BJ (cell line): ENCODE measurements at regions not wholly inside any gene's neighbourhood (a gene's known extent, or its start where the extent isn't known, plus 50 kb on each side); places are given as distances from the start of the nearest gene placed in this dataset.

Source experiments
- CTCF ChIA-PET: fragments of 350-600 bp; formaldehyde crosslinking; extraction: SDS; loops from one replicate; lab custom pipeline; 2021; ENCODE audit warnings: antibody characterized with exemption, inconsistent platforms; lab: Yijun Ruan, JAX
- POLR2A ChIA-PET: fragments of 300-600 bp; sonication (Branson Sonifier 250); formaldehyde crosslinking; extraction: SDS; loops from one replicate; lab custom pipeline; 2021; ENCODE audit warnings: antibody characterized with exemption; lab: Charles Lee
- DNase-seq: peaks from one replicate; pipeline ENCODE4 v3.0.0-alpha.2; 2011; ENCODE audit warnings: low read depth
- H3K27me3 ChIP-seq: 2 replicates; pipeline ENCODE4 v1.6.0; 2011; ENCODE audit warnings: low read length; ENCODE audit not compliant: control insufficient read depth, insufficient read depth
- H3K36me3 ChIP-seq: 2 replicates; pipeline ENCODE4 v1.5.1; 2011; ENCODE audit warnings: low read length; ENCODE audit not compliant: control insufficient read depth, insufficient read depth
- H3K4me3 ChIP-seq: 2 replicates; pipeline ENCODE4 v1.5.1; 2011; ENCODE audit warnings: low read depth, mild to moderate bottlenecking, control low read depth, low read length
- CTCF ChIP-seq: IDR thresholded peaks from 2 replicates; pipeline ENCODE4 v1.5.1; 2011; ENCODE audit warnings: low read depth, mild to moderate bottlenecking, control low read depth, inconsistent platforms, low read length, moderate library complexity; ENCODE audit not compliant: insufficient read depth

- TF ChIP-seq CTCF = no peak
- ChIA-PET CTCF (no interaction called here), POLR2A (interaction anchor here (0.6 kb wide), 2 partner anchors 234 to 943 kb away, joined by 3 read pairs; no protein-coding TSS in a partner anchor)
- Histone ChIP-seq H3K27me3 (no peaks in the 10 kb centered on the region), H3K4me3 (no peak overlapping the region), H3K36me3 (no peaks in the 10 kb centered on the region)
- DNase-seq = no peak
These were observed 131.0 kb upstream of the ZEB2 start for GRCh38 chr2:144650907-144651306.

GRCh38 chr2:144648837-144649465, 129.0 kb upstream of the ZEB2 start:
- ChIA-PET CTCF (no interaction called here), POLR2A (no interaction called here)
- Histone ChIP-seq H3K36me3 (no peaks in the 10 kb centered on the region), H3K4me3 (no peak overlapping the region), H3K27me3 (no peaks in the 10 kb centered on the region)
- TF ChIP-seq CTCF = no peak
- DNase-seq = no peak

- no peak for DNase-seq
- TF ChIP-seq CTCF = no peak
- H3K4me3 ChIP-seq = no peak overlapping the region
- no peaks in the 10 kb centered on the region for H3K27me3 ChIP-seq
- H3K36me3 ChIP-seq = no peaks in the 10 kb centered on the region
- ChIA-PET CTCF (no interaction called here), POLR2A (no interaction called here)
These were observed 125.3 kb upstream of the ZEB2 start for GRCh38 chr2:144645083-144645778.

GRCh38 chr2:144644549-144644948, 124.6 kb upstream of the ZEB2 start:
- H3K27me3 ChIP-seq = no peaks in the 10 kb centered on the region
- no peak for TF ChIP-seq CTCF
- no peaks in the 10 kb centered on the region for H3K36me3 ChIP-seq
- H3K4me3 ChIP-seq = no peak overlapping the region
- CTCF ChIA-PET = no interaction called here
- no peak for DNase-seq
- POLR2A ChIA-PET = no interaction called here

GRCh38 chr2:144643537-144644336, 123.8 kb upstream of the ZEB2 start:
- CTCF ChIA-PET = no interaction called here
- no peak for TF ChIP-seq CTCF

More at GRCh38 chr2:144643537-144644336, 123.8 kb upstream of the ZEB2 start:
- Histone ChIP-seq H3K27me3 (no peaks in the 10 kb centered on the region), H3K36me3 (no peaks in the 10 kb centered on the region), H3K4me3 (no peak overlapping the region)
- POLR2A ChIA-PET = no interaction called here
- DNase-seq = no peak
